ENCODE measurements at regions not wholly inside any gene's neighbourhood (a gene's known extent, or its start where the extent isn't known, plus 50 kb on each side); places are given as distances from the start of the nearest gene placed in this dataset.
"Not testable (repeated sequence)": the region's sequence is repeated elsewhere in the genome, so short reads cannot be mapped to it uniquely, and the experiment has no call there.

GRCh38 chr15:21357056-21357455, 83.2 kb downstream of the POTEB3 start:
- not testable (repeated sequence) for H3K27me3 Mint-ChIP-seq; H3K4me3 Mint-ChIP-seq; H3K27ac Mint-ChIP-seq; H3K9me3 Mint-ChIP-seq; ATAC-seq (ENCODE audit: low read depth in 2 of 2); DNase-seq; H3K36me3 Mint-ChIP-seq; H3K4me1 Mint-ChIP-seq

GRCh38 chr15:21355944-21356343, 84.4 kb downstream of the POTEB3 start:
- not testable (repeated sequence) for ATAC-seq (ENCODE audit: low read depth in 2 of 2); H3K9me3 Mint-ChIP-seq; H3K4me1 Mint-ChIP-seq; H3K4me3 Mint-ChIP-seq; DNase-seq; H3K27ac Mint-ChIP-seq; H3K27me3 Mint-ChIP-seq; H3K36me3 Mint-ChIP-seq

- not testable (repeated sequence) for H3K27ac Mint-ChIP-seq; H3K9me3 Mint-ChIP-seq; DNase-seq; H3K4me1 Mint-ChIP-seq; H3K4me3 Mint-ChIP-seq; H3K27me3 Mint-ChIP-seq; H3K36me3 Mint-ChIP-seq; ATAC-seq (ENCODE audit: low read depth in 2 of 2)
Measured at GRCh38 chr15:21354597-21354996, 85.7 kb downstream of the POTEB3 start.

- H3K4me1 Mint-ChIP-seq, H3K4me3 Mint-ChIP-seq, DNase-seq, H3K27me3 Mint-ChIP-seq, H3K9me3 Mint-ChIP-seq, H3K36me3 Mint-ChIP-seq, H3K27ac Mint-ChIP-seq: not testable (repeated sequence)
- ATAC-seq (ENCODE audit: low read depth in 2 of 2): peak; percentile 41 to 47
Measured at GRCh38 chr15:21352670-21353318, 87.5 kb downstream of the POTEB3 start.

GRCh38 chr15:21344960-21345359, 95.3 kb downstream of the POTEB3 start:
- not testable (repeated sequence) for H3K4me1 Mint-ChIP-seq; H3K27ac Mint-ChIP-seq; H3K9me3 Mint-ChIP-seq; H3K36me3 Mint-ChIP-seq; H3K27me3 Mint-ChIP-seq; ATAC-seq (ENCODE audit: low read depth in 2 of 2); H3K4me3 Mint-ChIP-seq
- peak; percentile 11 for DNase-seq

GRCh38 chr15:21344500-21344899, 95.8 kb downstream of the POTEB3 start:
- not testable (repeated sequence) for H3K4me1 Mint-ChIP-seq, H3K27me3 Mint-ChIP-seq, H3K9me3 Mint-ChIP-seq, DNase-seq, H3K27ac Mint-ChIP-seq, H3K36me3 Mint-ChIP-seq, H3K4me3 Mint-ChIP-seq
- ATAC-seq (ENCODE audit: low read depth in 2 of 2): peak in 1 of 2 donors; percentile 38

- ATAC-seq (ENCODE audit: low read depth in 2 of 2); H3K27me3 Mint-ChIP-seq; H3K9me3 Mint-ChIP-seq; H3K4me1 Mint-ChIP-seq; DNase-seq; H3K4me3 Mint-ChIP-seq; H3K27ac Mint-ChIP-seq; H3K36me3 Mint-ChIP-seq: not testable (repeated sequence)
Measured at GRCh38 chr15:21337028-21337427, 103.3 kb downstream of the POTEB3 start.

GRCh38 chr15:21324720-21325460, 115.4 kb downstream of the POTEB3 start:
- H3K36me3 Mint-ChIP-seq, H3K9me3 Mint-ChIP-seq, H3K4me1 Mint-ChIP-seq, H3K27me3 Mint-ChIP-seq, H3K27ac Mint-ChIP-seq: not testable (repeated sequence)
- ATAC-seq (ENCODE audit: low read depth in 2 of 2) (peak; percentile 51 to 58), DNase-seq (peak; percentile 12)
- peak overlapping the region in 6 of 8 donors; percentile 44 to 81 (median 68) for H3K4me3 Mint-ChIP-seq

- H3K27ac Mint-ChIP-seq, H3K36me3 Mint-ChIP-seq, H3K27me3 Mint-ChIP-seq, H3K9me3 Mint-ChIP-seq, H3K4me3 Mint-ChIP-seq, H3K4me1 Mint-ChIP-seq, DNase-seq: not testable (repeated sequence)
- ATAC-seq (ENCODE audit: low read depth in 2 of 2): peak; percentile 36 to 49
Measured at GRCh38 chr15:21284353-21284752, 155.9 kb downstream of the POTEB3 start.

- ATAC-seq (ENCODE audit: low read depth in 2 of 2): peak; percentile 88 to 92
- not testable (repeated sequence) for H3K4me1 Mint-ChIP-seq, H3K9me3 Mint-ChIP-seq, H3K27me3 Mint-ChIP-seq, H3K4me3 Mint-ChIP-seq, DNase-seq, H3K27ac Mint-ChIP-seq, H3K36me3 Mint-ChIP-seq
Measured at GRCh38 chr15:21283210-21283609, 157.1 kb downstream of the POTEB3 start.

GRCh38 chr15:21280272-21280671, 160.0 kb downstream of the POTEB3 start:
- DNase-seq; ATAC-seq (ENCODE audit: low read depth in 2 of 2); H3K27me3 Mint-ChIP-seq; H3K4me3 Mint-ChIP-seq; H3K27ac Mint-ChIP-seq; H3K9me3 Mint-ChIP-seq; H3K36me3 Mint-ChIP-seq; H3K4me1 Mint-ChIP-seq: not testable (repeated sequence)

GRCh38 chr15:21272176-21272982, 167.9 kb downstream of the POTEB3 start:
- DNase-seq; H3K36me3 Mint-ChIP-seq; H3K4me3 Mint-ChIP-seq; H3K9me3 Mint-ChIP-seq; ATAC-seq (ENCODE audit: low read depth in 2 of 2); H3K27ac Mint-ChIP-seq: not testable (repeated sequence)
- H3K27me3 Mint-ChIP-seq: peaks cover 7 to 12% (median 11%) of the 10 kb centered on the region in 3 donors
- peaks cover 11 to 19% (median 15%) of the 10 kb centered on the region in 3 donors for H3K4me1 Mint-ChIP-seq

- Mint-ChIP-seq H3K4me1 (peaks cover 11 to 22% (median 19%) of the 10 kb centered on the region in 3 donors), H3K4me3 (no peak overlapping the region), H3K9me3 (no peaks in the 10 kb centered on the region), H3K27me3 (peaks cover 7 to 12% (median 11%) of the 10 kb centered on the region in 3 donors), H3K36me3 (no peaks in the 10 kb centered on the region), H3K27ac (no peak overlapping the region)
- ATAC-seq (ENCODE audit: low read depth in 2 of 2) (no peak), DNase-seq (no peak)
Measured at GRCh38 chr15:21271566-21271965, 168.7 kb downstream of the POTEB3 start.

GRCh38 chr15:21270474-21270873, 169.8 kb downstream of the POTEB3 start:
- Mint-ChIP-seq H3K4me1 (peaks cover 11 to 24% (median 19%) of the 10 kb centered on the region in 3 donors), H3K27me3 (peaks cover 7 to 12% (median 11%) of the 10 kb centered on the region in 3 donors), H3K36me3 (no peaks in the 10 kb centered on the region), H3K9me3 (no peaks in the 10 kb centered on the region), H3K27ac (no peak overlapping the region), H3K4me3 (no peak overlapping the region)
- ATAC-seq (ENCODE audit: low read depth in 2 of 2) (no peak), DNase-seq (no peak)
